Adipocyte (in vitro differentiated cells): ENCODE measurements at regions not wholly inside any gene's neighbourhood (a gene's known extent, or its start where the extent isn't known, plus 50 kb on each side); places are given as distances from the start of the nearest gene placed in this dataset.
"Not testable (repeated sequence)": the region's sequence is repeated elsewhere in the genome, so short reads cannot be mapped to it uniquely, and the experiment has no call there.

Experiments used
- DNase-seq: peaks from one replicate; pipeline ENCODE4 v3.0.0-alpha.2; 2015; ENCODE audit warnings: low read depth
- H3K27me3 ChIP-seq: replicated peaks from 2 replicates; pipeline ENCODE4 v1.7.0; 2013; ENCODE audit warnings: mild to moderate bottlenecking, low read length, moderate library complexity; ENCODE audit not compliant: control insufficient read depth, insufficient read depth
- H3K36me3 ChIP-seq: 2 replicates; pipeline ENCODE4 v1.7.0; 2013; ENCODE audit warnings: low read length, mild to moderate bottlenecking, moderate library complexity; ENCODE audit not compliant: control insufficient read depth, insufficient read depth, severe bottlenecking
- H3K4me1 ChIP-seq: 2 replicates; pipeline ENCODE4 v1.7.0; 2013; ENCODE audit warnings: mild to moderate bottlenecking, low read length, moderate library complexity; ENCODE audit not compliant: control insufficient read depth, insufficient read depth
- H3K4me3 ChIP-seq: 2 replicates; pipeline ENCODE4 v1.7.0; 2013; ENCODE audit warnings: mild to moderate bottlenecking, low read length, moderate library complexity
- H3K9ac ChIP-seq: 2 replicates; pipeline ENCODE4 v1.7.0; 2013; ENCODE audit warnings: mild to moderate bottlenecking, low read length, moderate library complexity
- H3K9me3 ChIP-seq: 2 replicates; pipeline ENCODE4 v1.7.0; 2013; ENCODE audit warnings: mild to moderate bottlenecking, low read length, moderate library complexity; ENCODE audit not compliant: control insufficient read depth

DNA sequence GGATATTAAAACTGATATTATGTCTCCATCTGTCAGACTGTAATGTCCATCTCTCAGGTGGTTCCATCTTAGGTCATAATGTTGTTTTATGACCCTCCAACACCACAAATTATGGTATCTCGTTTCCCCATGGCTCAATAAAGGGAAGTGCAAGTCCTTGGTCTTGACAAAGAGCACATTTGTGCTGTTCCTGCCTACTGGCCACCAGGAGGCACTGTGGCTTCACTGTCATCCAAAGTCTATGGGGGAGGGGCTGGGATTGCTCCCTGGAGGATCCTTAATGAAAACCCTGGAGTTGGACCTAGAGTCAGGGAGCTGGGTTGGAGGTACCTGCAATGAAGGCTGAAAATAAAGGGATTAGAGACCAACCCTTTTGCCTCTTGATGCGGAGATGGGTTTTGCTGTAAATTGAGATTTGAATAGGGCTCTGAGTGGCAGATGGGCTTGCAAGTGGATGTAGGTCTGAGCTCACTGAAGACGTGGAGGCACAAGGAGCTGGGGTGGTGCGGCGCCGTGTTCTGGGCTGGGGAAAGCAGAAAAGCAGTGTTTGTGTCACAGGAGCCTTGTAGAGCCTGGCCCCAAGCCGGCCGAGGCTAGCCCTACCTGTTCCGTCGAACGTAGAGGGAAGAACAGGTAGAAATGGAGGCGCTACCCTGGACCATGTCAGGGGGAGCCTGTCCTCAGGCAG is 180.5 kb upstream of the PRSS58 start:
- DNase-seq, result peak; percentile 35
- no peaks in the 10 kb centered on the region for H3K27me3 ChIP-seq

DNA sequence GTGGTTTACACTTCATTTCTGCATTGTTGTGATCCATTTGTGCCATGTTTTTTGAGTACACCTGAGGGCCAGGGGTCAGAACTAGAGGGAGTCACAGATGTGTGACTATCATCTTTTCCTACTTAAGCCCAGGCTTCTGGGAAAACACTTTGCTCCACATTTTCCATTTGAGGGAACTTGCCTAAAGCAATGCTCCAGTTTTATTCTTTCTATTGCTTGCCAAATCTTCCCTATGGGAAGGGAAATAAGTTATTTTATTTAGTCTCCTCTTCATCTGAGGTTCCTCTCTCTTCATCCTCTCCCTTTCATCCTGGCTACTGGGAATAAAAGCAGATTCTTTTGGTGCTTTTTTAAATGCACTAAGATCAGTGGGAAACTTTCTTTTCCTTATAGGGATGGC is 179.9 kb upstream of the PRSS58 start:
- H3K27me3 ChIP-seq, result no peaks in the 10 kb centered on the region
- H3K9me3 ChIP-seq, result no peaks in the 10 kb centered on the region
- H3K4me1 ChIP-seq, result peaks cover 25% of the 10 kb centered on the region
- no peak overlapping the region for H3K9ac ChIP-seq
- H3K36me3 ChIP-seq, result no peaks in the 10 kb centered on the region
- no peak for DNase-seq
- no peak overlapping the region for H3K4me3 ChIP-seq

More for the DNA sequence above, 180.5 kb upstream of the PRSS58 start:
- no peak overlapping the region for H3K9ac ChIP-seq
- peaks cover 28% of the 10 kb centered on the region for H3K4me1 ChIP-seq
- no peaks in the 10 kb centered on the region for H3K9me3 ChIP-seq
- H3K36me3 ChIP-seq, result no peaks in the 10 kb centered on the region
- no peak overlapping the region for H3K4me3 ChIP-seq

DNA sequence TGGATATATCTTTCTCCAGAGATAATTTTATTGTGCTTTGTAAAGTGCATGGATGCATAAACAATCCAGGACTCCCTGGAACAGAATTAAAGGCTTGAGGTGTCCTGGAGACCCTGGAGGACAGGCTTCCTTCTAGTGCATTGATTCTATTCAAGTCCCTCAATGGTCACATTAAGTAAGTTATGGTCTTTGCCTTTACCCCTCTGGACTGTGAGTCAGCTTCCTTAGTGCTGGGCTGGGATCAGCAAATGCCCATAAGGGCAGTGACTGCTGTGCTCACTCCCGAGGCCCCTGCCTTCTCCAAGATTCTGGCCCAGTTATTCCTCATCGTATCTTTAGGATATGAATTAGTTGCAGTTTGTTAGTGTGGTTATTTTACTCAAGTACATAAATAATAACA is 178.7 kb upstream of the PRSS58 start:
- Histone ChIP-seq H3K36me3 (no peaks in the 10 kb centered on the region), H3K27me3 (no peaks in the 10 kb centered on the region), H3K9ac (peak overlapping the region; percentile 19), H3K4me3 (no peak overlapping the region), H3K9me3 (no peaks in the 10 kb centered on the region), H3K4me1 (peaks cover 25% of the 10 kb centered on the region)
- no peak for DNase-seq

DNA sequence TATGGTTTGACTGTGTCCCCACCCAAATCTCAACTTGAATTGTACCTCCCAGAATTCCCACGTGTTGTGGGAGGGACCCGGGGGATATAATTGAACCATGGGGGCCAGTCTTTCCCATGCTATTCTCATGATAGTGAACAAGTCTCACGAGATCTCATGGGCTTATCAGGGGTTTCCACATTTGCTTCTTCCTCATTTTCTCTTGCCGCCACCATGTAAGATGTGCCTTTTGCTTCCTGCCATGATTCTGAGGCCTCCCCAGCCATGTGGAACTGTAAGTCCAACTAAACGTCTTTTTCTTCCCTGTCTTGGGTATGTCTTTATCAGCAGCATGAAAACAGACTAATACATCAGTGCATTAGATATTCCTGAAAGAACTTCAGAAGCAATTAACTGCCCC is 177.7 kb upstream of the PRSS58 start:
- H3K4me1 ChIP-seq, result peaks cover 18% of the 10 kb centered on the region
- not testable (repeated sequence) for DNase-seq, H3K9me3 ChIP-seq, H3K27me3 ChIP-seq, H3K4me3 ChIP-seq, H3K36me3 ChIP-seq, H3K9ac ChIP-seq

DNA sequence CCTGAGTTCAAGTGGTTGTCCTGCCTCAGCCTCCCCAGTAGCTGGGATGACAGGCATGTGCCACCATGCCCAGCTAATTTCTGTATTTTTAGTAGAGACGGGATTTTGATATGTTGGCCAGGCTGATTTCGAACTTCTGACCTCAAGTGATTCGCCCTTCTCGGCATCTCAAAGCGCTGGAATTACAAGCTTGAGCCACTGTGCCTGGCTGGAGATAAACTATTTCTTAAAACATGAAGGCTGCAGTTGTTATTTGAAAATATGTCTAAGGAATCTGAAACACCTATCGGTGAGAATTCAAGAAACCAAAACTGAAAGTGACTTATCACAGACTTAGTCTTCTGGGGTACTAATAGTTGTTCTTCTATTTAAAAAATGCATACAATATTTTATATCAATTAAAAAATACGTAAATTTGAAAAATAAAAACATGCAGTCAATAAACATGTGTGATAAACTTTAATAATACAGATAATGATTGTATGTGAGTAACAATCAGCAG is 176.9 kb upstream of the PRSS58 start:
- Histone ChIP-seq H3K9ac (no peak overlapping the region), H3K9me3 (no peaks in the 10 kb centered on the region), H3K4me1 (peaks cover 10% of the 10 kb centered on the region), H3K27me3 (no peaks in the 10 kb centered on the region), H3K36me3 (no peaks in the 10 kb centered on the region), H3K4me3 (no peak overlapping the region)
- DNase-seq, result no peak

DNA sequence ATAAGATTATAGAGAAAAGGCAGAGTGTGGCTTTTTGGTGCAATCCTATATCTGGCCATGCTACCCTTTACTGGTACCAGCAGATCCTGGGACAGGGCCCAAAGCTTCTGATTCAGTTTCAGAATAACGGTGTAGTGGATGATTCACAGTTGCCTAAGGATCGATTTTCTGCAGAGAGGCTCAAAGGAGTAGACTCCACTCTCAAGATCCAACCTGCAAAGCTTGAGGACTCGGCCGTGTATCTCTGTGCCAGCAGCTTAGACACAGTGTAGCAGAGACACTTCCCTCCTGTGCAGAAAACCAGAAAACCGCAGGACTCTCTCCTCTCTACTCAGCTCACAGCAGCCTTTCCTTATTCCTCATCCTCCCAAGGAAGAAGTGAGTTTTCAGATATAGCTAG is 176.3 kb upstream of the PRSS58 start:
- not testable (repeated sequence) for DNase-seq, H3K4me1 ChIP-seq, H3K4me3 ChIP-seq, H3K27me3 ChIP-seq, H3K36me3 ChIP-seq, H3K9me3 ChIP-seq, H3K9ac ChIP-seq

DNA sequence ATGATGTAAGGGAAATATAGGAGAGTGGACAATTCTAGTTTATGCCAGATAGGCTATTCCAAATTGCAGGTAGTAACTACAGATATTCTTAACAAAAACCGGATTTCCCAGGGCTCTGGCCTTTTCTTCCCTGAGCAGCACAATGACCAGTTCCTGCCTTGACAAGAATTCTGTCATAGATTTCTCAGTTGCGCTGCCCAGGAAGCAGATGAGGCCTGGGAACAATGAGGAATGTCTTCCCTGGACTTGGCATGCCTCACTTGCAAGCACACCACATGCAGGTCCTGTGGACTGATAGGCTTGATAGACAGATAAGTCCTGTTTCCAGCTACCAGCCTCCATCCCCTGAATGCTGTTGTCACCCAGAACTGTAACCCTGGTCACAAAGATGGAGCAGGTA is 174.5 kb upstream of the PRSS58 start:
- no peak for DNase-seq
- no peak overlapping the region for H3K9ac ChIP-seq
- no peaks in the 10 kb centered on the region for H3K36me3 ChIP-seq
- no peaks in the 10 kb centered on the region for H3K9me3 ChIP-seq
- H3K27me3 ChIP-seq, result no peaks in the 10 kb centered on the region
- no peak overlapping the region for H3K4me3 ChIP-seq
- H3K4me1 ChIP-seq, result peaks cover 6% of the 10 kb centered on the region

DNA sequence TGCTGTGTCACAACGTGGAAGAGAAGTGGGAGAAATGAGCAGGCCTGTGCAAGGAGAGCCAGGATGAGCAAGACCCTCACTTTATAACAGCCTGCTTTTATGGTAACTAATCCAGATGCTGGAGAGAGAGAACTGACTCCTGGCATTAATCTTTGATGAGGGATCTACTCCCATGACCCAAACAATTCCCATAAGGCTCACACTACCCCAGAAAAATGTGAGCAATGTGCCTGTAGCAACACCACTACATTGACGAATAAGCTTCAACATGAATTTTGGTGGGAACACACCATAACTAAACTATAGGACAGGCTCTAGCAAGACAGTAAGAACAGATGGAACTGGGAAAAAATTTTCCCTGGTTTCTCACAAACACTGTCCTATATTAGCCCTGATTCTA is 173.6 kb upstream of the PRSS58 start:
- no peak overlapping the region for H3K9ac ChIP-seq
- H3K9me3 ChIP-seq, result no peaks in the 10 kb centered on the region
- no peaks in the 10 kb centered on the region for H3K36me3 ChIP-seq
- DNase-seq, result no peak
- H3K4me1 ChIP-seq, result peaks cover under 1% of the 10 kb centered on the region
- no peaks in the 10 kb centered on the region for H3K27me3 ChIP-seq
- no peak overlapping the region for H3K4me3 ChIP-seq

DNA sequence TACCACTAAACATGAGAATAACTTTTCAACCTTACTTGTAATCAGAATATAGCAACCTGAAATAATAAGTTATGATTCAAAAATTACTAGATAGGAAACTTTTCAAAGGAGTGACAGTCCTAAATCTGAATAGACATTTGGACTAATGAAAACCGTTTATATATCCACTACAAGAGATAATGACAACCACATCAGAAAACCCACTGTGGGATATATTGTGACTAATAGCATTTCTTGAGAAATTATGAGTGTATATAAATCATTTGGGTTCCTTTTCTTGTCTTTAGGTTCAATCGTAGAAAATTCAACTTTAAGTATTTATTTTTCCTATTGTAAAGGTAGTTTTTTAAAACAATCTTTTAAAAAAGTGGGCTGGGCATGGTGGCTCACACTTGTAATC is 170.2 kb upstream of the PRSS58 start:
- no peak overlapping the region for H3K9ac ChIP-seq
- no peaks in the 10 kb centered on the region for H3K9me3 ChIP-seq
- H3K36me3 ChIP-seq, result no peaks in the 10 kb centered on the region
- no peak for DNase-seq
- H3K4me3 ChIP-seq, result no peak overlapping the region
- H3K27me3 ChIP-seq, result peaks cover 10% of the 10 kb centered on the region
- H3K4me1 ChIP-seq, result no peaks in the 10 kb centered on the region

DNA sequence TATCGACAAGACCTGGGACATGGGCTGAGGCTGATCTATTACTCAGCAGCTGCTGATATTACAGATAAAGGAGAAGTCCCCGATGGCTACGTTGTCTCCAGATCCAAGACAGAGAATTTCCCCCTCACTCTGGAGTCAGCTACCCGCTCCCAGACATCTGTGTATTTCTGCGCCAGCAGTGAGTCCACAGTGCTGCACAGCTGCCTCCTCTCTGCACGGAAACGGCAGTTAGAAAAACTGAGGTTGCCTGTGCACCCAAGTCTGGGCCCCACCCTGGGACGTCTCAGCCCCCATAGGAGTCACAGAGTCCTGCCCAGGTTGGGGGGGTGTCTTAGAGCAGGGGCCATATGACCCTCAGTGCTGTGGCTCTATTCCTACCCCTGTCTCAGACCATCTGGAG is 167.4 kb upstream of the PRSS58 start:
- Histone ChIP-seq H3K27me3 (peaks cover 10% of the 10 kb centered on the region), H3K36me3 (no peaks in the 10 kb centered on the region), H3K4me1 (no peaks in the 10 kb centered on the region), H3K9me3 (no peaks in the 10 kb centered on the region), H3K4me3 (no peak overlapping the region), H3K9ac (no peak overlapping the region)
- no peak for DNase-seq

DNA sequence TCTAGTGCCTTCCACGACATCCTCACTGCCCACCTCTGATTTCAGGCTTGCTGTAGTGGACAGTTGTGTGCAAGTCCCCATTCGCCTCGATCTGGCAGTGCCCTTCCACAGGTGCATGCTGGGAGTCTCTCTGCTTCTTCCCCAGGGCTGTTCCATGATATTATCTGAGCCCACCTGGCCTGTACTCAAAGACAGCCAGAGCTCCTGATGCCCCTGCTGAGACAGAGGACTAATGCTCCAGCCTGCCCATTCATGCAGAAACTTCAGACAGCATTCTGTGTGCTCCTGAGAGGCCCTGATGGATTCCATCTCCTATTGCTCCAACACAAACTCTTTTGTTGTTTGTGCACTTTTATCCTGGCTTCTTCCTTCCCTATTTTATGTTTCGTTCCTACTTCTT is 164.8 kb upstream of the PRSS58 start:
- no peaks in the 10 kb centered on the region for H3K9me3 ChIP-seq
- H3K4me1 ChIP-seq, result no peaks in the 10 kb centered on the region
- no peak overlapping the region for H3K4me3 ChIP-seq
- H3K36me3 ChIP-seq, result no peaks in the 10 kb centered on the region
- DNase-seq, result no peak
- H3K9ac ChIP-seq, result no peak overlapping the region
- H3K27me3 ChIP-seq, result peaks cover 10% of the 10 kb centered on the region
